ENCODE measurements at regions not wholly inside any gene's neighbourhood (a gene's known extent, or its start where the extent isn't known, plus 50 kb on each side); places are given as distances from the start of the nearest gene placed in this dataset.

- TF ChIP-seq CTCF (IDR thresholded peaks at IDR 0.05) (no peak), POLR2AphosphoS5 (IDR thresholded peaks at IDR 0.05) (no peak), POLR2A (IDR thresholded peaks at IDR 0.05) (no peak), EP300 (IDR thresholded peaks at IDR 0.05; ENCODE audit: low read depth) (no peak)
Measured at GRCh38 chr12:22858849-22859570, 234.0 kb downstream of the ETNK1 start.
